ENCODE measurements at regions not wholly inside any gene's neighbourhood (a gene's known extent, or its start where the extent isn't known, plus 50 kb on each side); places are given as distances from the start of the nearest gene placed in this dataset.

- Histone ChIP-seq H4K20me1 (ENCODE audit: control insufficient read depth, insufficient read depth, insufficient read length) (no peaks in the 10 kb centered on the region), H2AFZ (ENCODE audit: low read length) (no peak overlapping the region), H2BK20ac (ENCODE audit: low read depth, low read length, poor library complexity, severe bottlenecking) (no peak overlapping the region), H4K8ac (replicated peaks; ENCODE audit: insufficient read length, low read depth, low read length) (no peak overlapping the region), H3K9ac (ENCODE audit: extremely low read depth, insufficient read length, low read length) (no peak overlapping the region), H3K4ac (ENCODE audit: low read depth, low read length) (no peak overlapping the region), H3K27me3 (ENCODE audit: insufficient read depth, low read length) (no peaks in the 10 kb centered on the region), H2BK15ac (ENCODE audit: low read depth, low read length) (no peak overlapping the region), H2BK5ac (ENCODE audit: insufficient read length, low read length) (no peak overlapping the region), H3K14ac (ENCODE audit: insufficient read depth, low read length) (no peak overlapping the region), H4K5ac (ENCODE audit: insufficient read length, low read depth, low read length) (no peak overlapping the region), H3K23ac (ENCODE audit: insufficient read length, low read depth, low read length) (no peak overlapping the region), H3K27ac (ENCODE audit: insufficient read length, low read depth, low read length) (no peak overlapping the region), H3K4me1 (ENCODE audit: insufficient read depth, low read length) (peaks cover 2% of the 10 kb centered on the region; the same call in 1 of the 2 replicates), H2BK12ac (ENCODE audit: insufficient read length, low read depth, low read length) (no peak overlapping the region), H3K4me2 (ENCODE audit: insufficient read depth, insufficient read length, low read length) (no peak overlapping the region), H3K56ac (ENCODE audit: insufficient read length, low read depth, low read length) (no peak overlapping the region), H3K18ac (ENCODE audit: insufficient read length, low read depth, low read length) (no peak overlapping the region), H2BK120ac (ENCODE audit: low read depth, low read length, poor library complexity, severe bottlenecking) (no peak overlapping the region), H2AK5ac (ENCODE audit: insufficient read length, low read length) (no peak overlapping the region), H3K79me2 (ENCODE audit: insufficient read depth, low read length) (no peaks in the 10 kb centered on the region), H3K9me3 (ENCODE audit: control insufficient read depth, low read depth, low read length) (no peaks in the 10 kb centered on the region), H4K91ac (ENCODE audit: insufficient read length, low read depth, low read length) (no peak overlapping the region), H3K79me1 (ENCODE audit: insufficient read depth, low read depth, low read length, poor library complexity, severe bottlenecking) (no peaks in the 10 kb centered on the region), H3K23me2 (ENCODE audit: insufficient read length, low read depth, low read length, poor library complexity, severe bottlenecking) (no peaks in the 10 kb centered on the region), H3T11ph (ENCODE audit: low read length) (no peak overlapping the region)
- H3K27ac Mint-ChIP-seq: peak overlapping the region in 2 of 3 experiments; percentile 20 to 25; a peak in 2 of 7 replicates
- no peak overlapping the region for H3K4me3 Mint-ChIP-seq
- H3K27me3 Mint-ChIP-seq (ENCODE audit: low read depth): no peaks in the 10 kb centered on the region
- peaks cover 2 to 7% (median 3%) of the 10 kb centered on the region in 3 experiments; a peak in 6 of 7 replicates for H3K36me3 Mint-ChIP-seq (ENCODE audit: insufficient read depth in 1 of 3, low read depth in 3 of 3)
- H3K4me1 Mint-ChIP-seq: peaks cover 24% of the 10 kb centered on the region in 2 experiments
- H3K9me3 Mint-ChIP-seq: peaks cover 4 to 9% of the 10 kb centered on the region in 2 experiments; a peak in 4 of 5 replicates
- TF ChIP-seq, protein P1, sequence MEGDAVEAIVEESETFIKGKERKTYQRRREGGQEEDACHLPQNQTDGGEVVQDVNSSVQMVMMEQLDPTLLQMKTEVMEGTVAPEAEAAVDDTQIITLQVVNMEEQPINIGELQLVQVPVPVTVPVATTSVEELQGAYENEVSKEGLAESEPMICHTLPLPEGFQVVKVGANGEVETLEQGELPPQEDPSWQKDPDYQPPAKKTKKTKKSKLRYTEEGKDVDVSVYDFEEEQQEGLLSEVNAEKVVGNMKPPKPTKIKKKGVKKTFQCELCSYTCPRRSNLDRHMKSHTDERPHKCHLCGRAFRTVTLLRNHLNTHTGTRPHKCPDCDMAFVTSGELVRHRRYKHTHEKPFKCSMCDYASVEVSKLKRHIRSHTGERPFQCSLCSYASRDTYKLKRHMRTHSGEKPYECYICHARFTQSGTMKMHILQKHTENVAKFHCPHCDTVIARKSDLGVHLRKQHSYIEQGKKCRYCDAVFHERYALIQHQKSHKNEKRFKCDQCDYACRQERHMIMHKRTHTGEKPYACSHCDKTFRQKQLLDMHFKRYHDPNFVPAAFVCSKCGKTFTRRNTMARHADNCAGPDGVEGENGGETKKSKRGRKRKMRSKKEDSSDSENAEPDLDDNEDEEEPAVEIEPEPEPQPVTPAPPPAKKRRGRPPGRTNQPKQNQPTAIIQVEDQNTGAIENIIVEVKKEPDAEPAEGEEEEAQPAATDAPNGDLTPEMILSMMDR (conservative IDR thresholded peaks at IDR 0.05): no peak
- no peak for DNase-seq
- WGBS (ENCODE audit: extremely low coverage, insufficient read length, low lambda C conversion rate): no CpG with 5 or more reads among the region's 2 CpGs
These were observed 530.0 kb upstream of the CDH6 start for GRCh38 chr5:30663536-30663935.

Data from H9 (cell line).